Smooth muscle cell (in vitro differentiated cells): ENCODE measurements at regions not wholly inside any gene's neighbourhood (a gene's known extent, or its start where the extent isn't known, plus 50 kb on each side); places are given as distances from the start of the nearest gene placed in this dataset.
"Not testable (repeated sequence)": the region's sequence is repeated elsewhere in the genome, so short reads cannot be mapped to it uniquely, and the experiment has no call there.

Experiments used
- DNase-seq: peaks from one replicate; lab custom pipeline; 2025; ENCODE audit not compliant: unreplicated experiment; lab: John Stamatoyannopoulos, UW
- H2AFZ ChIP-seq: fragments of 200-600 bp; sonication (generic); 2 replicates; pipeline ENCODE4 v1.6.0; 2016; ENCODE audit warnings: antibody characterized with exemption, low read depth, mild to moderate bottlenecking
- H3F3A ChIP-seq: fragments of 200-600 bp; sonication (generic); 2 replicates; pipeline ENCODE4 v1.6.0; 2017; ENCODE audit warnings: antibody characterized with exemption, low read depth
- H3K27ac ChIP-seq: fragments of 200-600 bp; sonication (generic); 2 replicates; pipeline ENCODE4 v1.5.1; 2016; ENCODE audit warnings: low read depth, mild to moderate bottlenecking
- H3K27me3 ChIP-seq: fragments of 200-600 bp; sonication (generic); 2 replicates; pipeline ENCODE4 v1.6.1; 2016; ENCODE audit warnings: low read depth, mild to moderate bottlenecking
- H3K36me3 ChIP-seq: fragments of 200-600 bp; sonication (generic); 2 replicates; pipeline ENCODE4 v1.5.1; 2016; ENCODE audit warnings: low read depth
- H3K4me1 ChIP-seq: fragments of 200-600 bp; sonication (generic); 2 replicates; pipeline ENCODE4 v1.5.1; 2016; ENCODE audit warnings: low read depth
- H3K4me2 ChIP-seq: fragments of 200-600 bp; sonication (generic); 2 replicates; pipeline ENCODE4 v1.6.0; 2016; ENCODE audit warnings: mild to moderate bottlenecking
- H3K4me3 ChIP-seq: fragments of 200-600 bp; sonication (generic); 2 replicates; pipeline ENCODE4 v1.5.1; 2016; ENCODE audit warnings: mild to moderate bottlenecking
- H3K79me2 ChIP-seq: fragments of 200-600 bp; sonication (generic); 2 replicates; pipeline ENCODE4 v1.6.0; 2016; ENCODE audit warnings: low read depth, mild to moderate bottlenecking
- H3K9ac ChIP-seq: fragments of 200-600 bp; sonication (generic); 2 replicates; pipeline ENCODE4 v1.6.0; 2016; ENCODE audit warnings: low read depth
- H3K9me3 ChIP-seq: fragments of 200-600 bp; sonication (generic); replicated peaks from 2 replicates; pipeline ENCODE4 v1.5.1; 2016; ENCODE audit warnings: low read depth
- H4K20me1 ChIP-seq: fragments of 200-600 bp; sonication (generic); 2 replicates; pipeline ENCODE4 v1.6.0; 2016; ENCODE audit warnings: low read depth
- WGBS: methylation state at CpG from one replicate; pipeline ENCODE4 v1.1.7; 2016; ENCODE audit warnings: low lambda C conversion rate; 5-methylcytosine and 5-hydroxymethylcytosine counted together
- TF ChIP-seq, protein P1 (sequence below): fragments of 200-600 bp; sonication (generic); IDR thresholded peaks from 2 replicates; pipeline ENCODE4 v1.5.1; 2017; ENCODE audit warnings: borderline replicate concordance, mild to moderate bottlenecking, antibody characterized with exemption; ENCODE audit not compliant: insufficient read depth, poor library complexity, severe bottlenecking

DNA sequence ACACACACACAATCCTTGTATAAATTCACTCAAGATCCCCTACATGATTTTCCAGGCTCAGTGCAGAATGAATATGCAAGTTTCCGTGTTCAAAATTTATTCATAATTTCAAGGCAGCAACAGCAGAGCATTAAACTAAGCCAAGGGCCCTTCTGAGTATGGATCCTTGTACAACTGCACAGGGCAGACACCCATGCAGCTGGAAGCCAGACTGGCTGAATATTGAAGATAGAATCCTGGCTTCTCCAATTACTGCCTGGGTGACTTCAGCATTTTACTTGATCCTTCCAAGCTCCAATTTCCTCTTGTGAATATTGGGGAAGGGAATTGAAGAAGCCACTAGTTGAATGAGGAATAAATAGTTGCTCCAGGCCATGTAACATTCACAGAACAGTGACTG, 267.9 kb upstream of the REG3G start:
- Histone ChIP-seq H3F3A (no peaks in the 10 kb centered on the region), H3K4me3 (no peak overlapping the region), H3K4me1 (no peaks in the 10 kb centered on the region), H3K9me3 (no peaks in the 10 kb centered on the region), H3K9ac (no peak overlapping the region), H3K79me2 (no peaks in the 10 kb centered on the region), H3K4me2 (no peak overlapping the region), H4K20me1 (no peaks in the 10 kb centered on the region), H3K27me3 (no peaks in the 10 kb centered on the region), H3K36me3 (no peaks in the 10 kb centered on the region), H3K27ac (no peak overlapping the region), H2AFZ (no peak overlapping the region)
- WGBS: 86% methylated on average over 1 of the region's 1 CpG
- TF ChIP-seq, protein P1, sequence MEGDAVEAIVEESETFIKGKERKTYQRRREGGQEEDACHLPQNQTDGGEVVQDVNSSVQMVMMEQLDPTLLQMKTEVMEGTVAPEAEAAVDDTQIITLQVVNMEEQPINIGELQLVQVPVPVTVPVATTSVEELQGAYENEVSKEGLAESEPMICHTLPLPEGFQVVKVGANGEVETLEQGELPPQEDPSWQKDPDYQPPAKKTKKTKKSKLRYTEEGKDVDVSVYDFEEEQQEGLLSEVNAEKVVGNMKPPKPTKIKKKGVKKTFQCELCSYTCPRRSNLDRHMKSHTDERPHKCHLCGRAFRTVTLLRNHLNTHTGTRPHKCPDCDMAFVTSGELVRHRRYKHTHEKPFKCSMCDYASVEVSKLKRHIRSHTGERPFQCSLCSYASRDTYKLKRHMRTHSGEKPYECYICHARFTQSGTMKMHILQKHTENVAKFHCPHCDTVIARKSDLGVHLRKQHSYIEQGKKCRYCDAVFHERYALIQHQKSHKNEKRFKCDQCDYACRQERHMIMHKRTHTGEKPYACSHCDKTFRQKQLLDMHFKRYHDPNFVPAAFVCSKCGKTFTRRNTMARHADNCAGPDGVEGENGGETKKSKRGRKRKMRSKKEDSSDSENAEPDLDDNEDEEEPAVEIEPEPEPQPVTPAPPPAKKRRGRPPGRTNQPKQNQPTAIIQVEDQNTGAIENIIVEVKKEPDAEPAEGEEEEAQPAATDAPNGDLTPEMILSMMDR: no peak
- DNase-seq: no peak

DNA sequence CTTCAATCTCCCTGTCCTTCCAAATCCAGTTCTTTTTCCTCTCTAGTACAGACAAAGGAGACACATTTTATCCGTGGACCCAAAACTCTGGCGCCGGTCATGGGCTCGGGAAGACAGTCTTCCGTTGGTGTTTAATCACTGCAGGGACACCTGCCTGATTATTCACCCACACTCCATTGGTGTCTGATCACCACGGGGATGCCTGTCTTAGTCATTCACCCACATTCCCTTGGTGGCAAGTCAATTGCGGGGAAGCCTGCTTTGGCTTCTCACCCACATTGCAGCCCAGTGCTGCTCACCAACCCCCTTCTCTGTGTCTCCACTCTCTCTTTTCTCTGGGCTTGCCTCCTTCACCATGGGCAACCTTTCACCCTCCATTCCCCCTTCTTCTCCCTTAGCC, 266.7 kb upstream of the REG3G start:
- H3K4me3 ChIP-seq, H3K9me3 ChIP-seq, H3K79me2 ChIP-seq, H3K27me3 ChIP-seq, H3F3A ChIP-seq, H3K27ac ChIP-seq, H3K4me2 ChIP-seq, H2AFZ ChIP-seq, H3K4me1 ChIP-seq, H3K36me3 ChIP-seq, H3K9ac ChIP-seq, H4K20me1 ChIP-seq, DNase-seq: not testable (repeated sequence)
- 92% methylated on average over 7 of the region's 7 CpGs for WGBS

DNA sequence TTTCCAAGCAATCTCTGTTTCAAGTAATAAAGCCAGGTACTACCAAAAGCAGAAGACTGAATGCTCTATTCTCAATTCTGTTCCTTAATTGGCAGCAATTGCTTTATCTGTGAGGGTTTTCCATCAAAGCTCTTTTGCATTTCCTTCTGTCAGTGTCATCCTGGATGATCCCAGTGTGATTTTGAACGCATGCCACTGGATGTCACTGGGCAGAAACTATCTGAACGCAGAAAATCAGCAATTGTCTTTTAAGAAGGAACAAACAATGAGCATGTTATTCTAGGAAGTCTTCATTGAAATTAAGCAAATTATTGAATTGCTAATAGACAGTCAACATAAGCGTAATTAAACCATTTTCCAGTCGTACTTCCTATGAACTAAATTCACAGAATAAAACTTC, 259.0 kb upstream of the REG3G start:
- DNase-seq: no peak
- Histone ChIP-seq H3F3A (peaks cover 3% of the 10 kb centered on the region), H4K20me1 (no peaks in the 10 kb centered on the region), H3K27me3 (no peaks in the 10 kb centered on the region), H3K79me2 (no peaks in the 10 kb centered on the region), H3K27ac (no peak overlapping the region), H2AFZ (no peak overlapping the region), H3K4me1 (peaks cover 5% of the 10 kb centered on the region), H3K9me3 (no peaks in the 10 kb centered on the region), H3K36me3 (no peaks in the 10 kb centered on the region), H3K4me2 (no peak overlapping the region), H3K9ac (no peak overlapping the region), H3K4me3 (no peak overlapping the region)
- TF ChIP-seq, protein P1: no peak
- WGBS: 78% methylated on average over 4 of the region's 4 CpGs

DNA sequence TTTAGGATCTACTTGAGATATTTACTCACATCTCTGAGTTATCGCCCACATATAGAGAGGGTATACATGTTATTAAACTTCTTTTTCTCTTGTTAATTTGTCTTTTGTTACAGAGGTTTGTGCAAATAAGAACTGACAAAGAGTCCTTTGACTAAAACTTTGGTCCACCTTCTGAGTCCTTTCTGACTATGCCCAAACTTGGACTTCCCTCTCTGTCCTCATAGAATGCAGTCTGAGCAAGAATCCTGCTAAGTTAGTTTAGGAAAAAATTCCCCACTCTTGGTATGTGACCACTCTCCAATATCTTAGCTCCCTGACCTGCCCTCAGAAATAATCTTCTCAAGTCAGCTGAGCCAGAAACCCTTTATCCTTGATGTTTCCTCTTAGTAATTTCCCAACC, 257.5 kb upstream of the REG3G start:
- TF ChIP-seq, protein P1: no peak
- H3K9me3 ChIP-seq: no peaks in the 10 kb centered on the region
- no peaks in the 10 kb centered on the region for H3K36me3 ChIP-seq
- no peaks in the 10 kb centered on the region for H4K20me1 ChIP-seq
- H3K79me2 ChIP-seq: no peaks in the 10 kb centered on the region
- no peak overlapping the region for H3K4me2 ChIP-seq
- no peaks in the 10 kb centered on the region for H3K27me3 ChIP-seq
- no peak overlapping the region for H3K9ac ChIP-seq
- H3K4me1 ChIP-seq: peaks cover 5% of the 10 kb centered on the region
- WGBS: 88% methylated on average over 1 of the region's 1 CpG
- H3F3A ChIP-seq: peaks cover 3% of the 10 kb centered on the region
- no peak overlapping the region for H3K4me3 ChIP-seq
- H2AFZ ChIP-seq: no peak overlapping the region
- no peak overlapping the region for H3K27ac ChIP-seq
- no peak for DNase-seq
